Fibroblast of lung (primary cell): ENCODE measurements at regions not wholly inside any gene's neighbourhood (a gene's known extent, or its start where the extent isn't known, plus 50 kb on each side); places are given as distances from the start of the nearest gene placed in this dataset.

Source experiments
- CTCF ChIP-seq, 2 donors: IDR thresholded peaks in 1 of 2; conservative IDR thresholded peaks in 1 of 2; 1 replicate in 1 of 2; 2 replicates in 1 of 2; pipeline ENCODE4 v1.5.1; 2011 to 2012; ENCODE audit warnings: low read length in 2 of 2, control low read depth in 1 of 2, inconsistent platforms in 1 of 2, low read depth in 1 of 2, mild to moderate bottlenecking in 1 of 2
- EZH2 ChIP-seq: IDR thresholded peaks from 2 replicates; pipeline ENCODE4 v1.5.1; 2012; ENCODE audit warnings: low read length, control low read depth, mild to moderate bottlenecking; ENCODE audit errors: missing control alignments

- TF ChIP-seq CTCF (conservative IDR thresholded peaks at IDR 0.05 in 1 of 2, IDR thresholded peaks at IDR 0.05 in 1 of 2; ENCODE audit: low read depth in 1 of 2, low read length in 2 of 2) = no peak
- TF ChIP-seq EZH2 = no peak
Observed at GRCh38 chr5:82537687-82538306, 259.6 kb upstream of the RPS23 start.
